Stimulated activated CD4-positive, alpha-beta T cell treated with anti-CD3 and anti-CD28 coated beads, Interleukin-1b, Interleukin-23, amount 100 ng/mL, for 4 hours (primary cell): ENCODE measurements at regions not wholly inside any gene's neighbourhood (a gene's known extent, or its start where the extent isn't known, plus 50 kb on each side); places are given as distances from the start of the nearest gene placed in this dataset.
"Not testable (repeated sequence)": the region's sequence is repeated elsewhere in the genome, so short reads cannot be mapped to it uniquely, and the experiment has no call there.

Experiments
- DNase-seq, 2 donors: peaks; one replicate each; pipeline ENCODE4 v3.0.0-alpha.2; 2020; ENCODE audit warnings: low read depth in 2 of 2

- no peak for DNase-seq
Observed at GRCh38 chr3:127418560-127419147, 130.8 kb upstream of the PRR20G start.

- DNase-seq, result no peak
Observed at GRCh38 chr3:127417709-127418559, 130.1 kb upstream of the PRR20G start.

- no peak for DNase-seq
Observed at GRCh38 chr3:127413871-127414270, 126.0 kb upstream of the PRR20G start.

GRCh38 chr3:127413318-127413673 is 125.5 kb upstream of the PRR20G start:
- DNase-seq, result no peak

GRCh38 chr3:127412578-127413317 is 124.9 kb upstream of the PRR20G start:
- no peak for DNase-seq

GRCh38 chr3:127411875-127412274 is 124.0 kb upstream of the PRR20G start:
- DNase-seq, result not testable (repeated sequence)

- DNase-seq, result no peak
Observed at GRCh38 chr3:127411083-127411727, 123.4 kb upstream of the PRR20G start.

- DNase-seq, result no peak
Observed at GRCh38 chr3:127410678-127411077, 122.8 kb upstream of the PRR20G start.

- DNase-seq, result no peak
Observed at GRCh38 chr3:127410137-127410488, 122.3 kb upstream of the PRR20G start.

GRCh38 chr3:127409421-127410136 is 121.7 kb upstream of the PRR20G start:
- no peak for DNase-seq

- no peak for DNase-seq
Observed at GRCh38 chr3:127408684-127409420, 121.0 kb upstream of the PRR20G start.

- no peak for DNase-seq
Observed at GRCh38 chr3:127408022-127408683, 120.3 kb upstream of the PRR20G start.

- DNase-seq, result no peak
Observed at GRCh38 chr3:127407026-127407939, 119.4 kb upstream of the PRR20G start.

- no peak for DNase-seq
Observed at GRCh38 chr3:127406309-127407025, 118.6 kb upstream of the PRR20G start.

- no peak for DNase-seq
Observed at GRCh38 chr3:127405791-127406190, 117.9 kb upstream of the PRR20G start.

- no peak for DNase-seq
Observed at GRCh38 chr3:127405010-127405598, 117.3 kb upstream of the PRR20G start.

GRCh38 chr3:127404221-127405009 is 116.6 kb upstream of the PRR20G start:
- DNase-seq, result no peak
